EL (cell line): ENCODE measurements at regions not wholly inside any gene's neighbourhood (a gene's known extent, or its start where the extent isn't known, plus 50 kb on each side); places are given as distances from the start of the nearest gene placed in this dataset.

Experiments
- DNase-seq: peaks from one replicate; pipeline ENCODE4 v3.0.0-alpha.2; 2016

- DNase-seq = no peak
Measured at GRCh38 chr5:158644301-158644700, 455.4 kb downstream of the EBF1 start.

DNA sequence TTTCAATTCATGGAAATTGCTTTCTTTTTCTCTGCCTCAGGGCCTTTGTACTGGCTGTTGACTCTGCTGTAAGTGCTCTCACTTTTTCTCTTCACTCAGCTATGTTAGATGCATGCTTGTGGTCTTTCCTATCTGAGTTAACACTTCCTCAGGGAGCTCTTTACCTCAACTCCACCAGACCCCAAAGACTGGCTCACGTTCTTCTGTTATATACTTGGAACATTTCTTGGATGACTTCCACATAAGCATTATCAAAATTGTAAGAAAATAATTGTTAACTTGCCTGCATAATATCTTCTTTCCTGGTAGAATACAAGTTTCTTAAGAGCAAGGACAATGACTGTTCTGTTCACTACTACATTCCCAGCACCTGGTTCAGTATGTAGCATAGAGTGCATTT, 455.9 kb downstream of the EBF1 start:
- DNase-seq = no peak

DNA sequence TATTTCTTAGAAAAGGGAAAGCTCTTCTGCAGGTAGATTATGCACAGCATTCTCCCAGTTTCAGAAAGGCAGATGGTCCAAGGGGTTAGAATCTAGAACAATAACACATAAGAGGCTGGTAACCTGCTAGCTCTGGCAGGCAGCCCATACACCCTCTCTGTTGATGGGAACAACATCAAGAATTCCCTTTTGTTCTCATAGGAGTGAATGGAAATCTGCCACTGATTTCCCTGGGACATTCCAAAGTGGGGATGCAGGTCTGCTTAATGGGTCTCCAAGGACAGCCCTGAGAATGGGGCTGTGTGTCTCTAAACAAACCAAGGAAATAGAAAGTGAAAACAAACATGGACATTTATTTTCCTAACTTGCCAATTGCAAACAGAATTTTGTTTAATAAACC, 456.8 kb downstream of the EBF1 start:
- DNase-seq = no peak

- DNase-seq = peak; percentile 5
Measured at GRCh38 chr5:158641016-158641415, 458.7 kb downstream of the EBF1 start.

- DNase-seq = peak; percentile 81
Measured at GRCh38 chr5:158640593-158640980, 459.1 kb downstream of the EBF1 start.

DNA sequence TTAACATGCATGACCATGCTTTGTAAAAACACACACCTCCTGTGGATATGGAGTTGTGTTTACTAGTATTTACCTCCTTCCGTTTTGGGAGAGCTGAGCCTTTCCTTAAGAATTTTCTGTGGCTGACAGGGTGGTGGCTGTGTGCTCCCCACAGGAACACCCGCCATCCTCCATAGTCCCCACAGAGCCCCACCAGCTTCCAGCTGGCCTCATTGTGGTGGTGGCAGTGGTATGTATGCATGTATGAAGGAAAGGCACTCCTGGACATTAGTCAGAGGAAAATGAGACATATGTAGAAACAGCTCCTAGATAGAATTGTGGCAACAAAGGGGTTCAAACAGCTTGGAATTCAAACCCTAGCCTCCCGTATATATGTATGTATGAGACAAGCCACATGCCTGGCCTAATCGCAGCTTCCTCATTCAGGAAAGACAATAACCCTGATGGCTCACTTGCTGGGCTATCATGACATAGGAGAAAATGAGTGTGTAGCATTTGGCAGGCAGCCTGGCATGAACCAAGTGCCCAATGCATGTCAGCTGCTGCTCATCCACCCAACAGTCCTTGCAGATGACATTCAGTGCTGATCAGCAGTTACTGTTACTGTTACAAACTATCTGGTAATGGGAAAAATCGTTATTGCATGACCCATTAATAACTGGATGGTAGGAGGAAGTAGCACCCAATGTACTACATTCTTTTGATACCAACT, 459.7 kb downstream of the EBF1 start:
- peak; percentile 58 for DNase-seq

GRCh38 chr5:158638396-158638795, 461.3 kb downstream of the EBF1 start:
- no peak for DNase-seq

DNA sequence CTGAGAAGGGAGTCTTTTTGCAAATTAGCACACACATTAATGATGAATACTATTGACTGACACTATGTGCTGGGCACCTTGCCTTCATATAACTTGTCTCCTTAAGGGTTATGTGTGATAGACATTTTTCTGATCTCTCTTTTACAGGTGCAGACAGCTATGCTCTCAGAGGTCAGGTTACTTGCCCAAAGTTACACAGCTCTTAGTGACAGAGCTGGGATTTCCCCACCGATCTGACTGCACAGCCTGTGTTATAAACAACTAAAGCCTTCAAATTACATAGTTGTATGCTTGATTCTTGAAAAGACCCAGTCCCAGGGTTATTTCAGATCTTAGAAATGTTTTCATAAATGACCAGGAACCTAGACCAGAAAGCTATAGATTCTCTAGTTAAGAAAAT, 462.7 kb downstream of the EBF1 start:
- DNase-seq = no peak

- no peak for DNase-seq
Measured at GRCh38 chr5:158635565-158635964, 464.2 kb downstream of the EBF1 start.

- peak; percentile 66 for DNase-seq
Measured at GRCh38 chr5:158634714-158635113, 465.0 kb downstream of the EBF1 start.

DNA sequence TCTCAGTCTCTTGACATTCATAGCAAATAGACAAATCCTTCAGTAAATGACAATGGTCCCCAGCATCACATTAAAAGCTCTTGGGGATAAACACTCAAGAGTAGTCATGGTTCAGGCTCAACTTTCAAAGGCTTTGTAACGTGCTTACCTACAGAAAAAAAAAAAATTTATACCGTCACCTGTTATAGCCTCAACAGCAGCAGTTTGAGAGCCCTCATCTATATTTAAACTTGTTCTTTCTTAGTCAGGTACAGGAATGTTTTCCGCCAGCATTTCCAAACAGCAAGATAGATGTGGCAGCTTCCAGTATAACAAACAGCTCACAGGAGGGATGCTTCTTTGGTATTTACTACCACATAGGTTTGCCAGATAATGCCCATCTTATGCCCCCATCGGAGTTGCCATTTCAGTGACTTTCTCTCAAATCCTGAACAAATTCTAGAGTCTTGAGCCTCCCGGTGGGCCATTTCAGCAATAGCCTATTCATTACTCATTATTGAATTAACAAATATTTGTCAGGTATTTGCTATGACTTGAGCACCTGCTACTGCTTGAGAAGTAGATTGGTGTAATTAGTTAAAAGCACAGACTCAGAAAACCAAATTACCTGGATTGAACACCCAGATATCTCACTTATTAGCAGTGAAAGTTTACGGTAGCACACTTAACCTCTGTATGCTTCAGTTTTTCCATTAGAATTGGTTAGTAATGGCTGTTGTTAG, 470.0 kb downstream of the EBF1 start:
- no peak for DNase-seq

DNA sequence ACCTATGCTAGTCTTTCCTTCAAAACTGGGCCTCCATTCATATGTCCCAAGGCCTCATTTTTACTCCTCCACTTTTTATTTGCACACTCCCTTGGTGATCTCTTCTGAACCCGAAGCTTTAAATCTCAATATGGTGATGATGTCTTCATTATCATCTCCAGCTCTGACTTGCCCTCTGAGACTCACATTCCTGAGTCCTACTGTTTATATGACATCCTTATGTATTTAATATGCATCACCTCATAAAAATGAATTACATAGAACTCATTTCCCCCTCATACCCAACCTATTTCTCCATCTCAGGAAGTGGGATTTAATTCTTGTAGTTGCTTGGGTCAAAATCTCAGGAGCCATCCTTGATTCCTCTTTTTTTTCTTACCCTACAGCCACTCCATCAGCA, 473.0 kb downstream of the EBF1 start:
- peak; percentile 27 for DNase-seq

GRCh38 chr5:158623971-158624370, 475.7 kb downstream of the EBF1 start:
- DNase-seq = no peak

DNA sequence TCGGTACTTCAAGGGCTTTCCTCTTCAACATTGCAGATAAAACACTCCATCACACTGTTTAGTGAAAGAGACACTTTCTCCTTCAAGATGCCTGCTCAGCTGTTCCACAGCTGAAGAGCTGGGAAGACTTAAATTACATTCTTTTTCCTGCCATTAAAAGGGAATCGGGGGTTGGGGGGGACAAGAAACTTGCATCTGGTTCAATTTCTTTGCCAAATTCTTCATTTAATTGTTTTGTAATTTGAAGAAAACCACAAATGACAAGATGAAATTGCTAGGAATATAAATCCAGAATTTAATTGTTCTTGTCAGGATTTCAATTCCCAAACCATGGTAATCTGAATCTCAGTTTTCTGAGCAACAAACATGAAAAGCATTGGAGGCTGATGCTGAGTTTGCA, 478.3 kb downstream of the EBF1 start:
- no peak for DNase-seq

DNA sequence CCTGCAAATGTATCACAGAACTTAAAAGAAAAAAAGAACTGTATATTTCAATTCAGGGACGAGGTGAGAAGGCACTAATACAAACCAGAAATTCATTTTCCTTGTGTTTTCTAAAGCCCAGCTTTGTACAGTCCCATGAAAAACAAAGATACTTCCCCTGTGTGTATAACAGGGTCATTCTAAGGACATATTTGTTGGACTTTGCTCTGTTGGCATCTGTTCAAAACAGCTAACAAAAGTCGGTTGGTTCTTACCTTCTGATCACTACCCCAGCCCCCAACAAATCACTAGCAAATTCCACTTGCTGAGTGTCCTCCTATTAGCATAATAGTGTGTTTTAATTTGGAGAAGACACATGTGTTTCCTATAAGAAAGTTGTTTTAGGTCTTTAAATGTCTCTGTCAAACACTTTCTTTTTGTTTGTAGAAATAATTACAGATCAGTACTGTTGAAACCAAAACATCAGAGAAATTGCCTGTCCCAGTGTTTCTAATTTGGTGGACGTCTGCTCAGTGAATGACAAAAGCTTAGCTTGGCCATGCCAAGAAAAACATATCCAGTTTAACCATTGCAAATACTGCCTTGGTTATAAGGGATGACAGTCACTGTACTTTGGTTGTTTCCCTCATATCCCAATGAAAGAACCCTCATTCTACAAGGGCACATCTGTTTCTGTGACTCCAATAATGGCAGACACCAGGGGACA, 480.5 kb downstream of the EBF1 start:
- DNase-seq = no peak

- no peak for DNase-seq
Measured at GRCh38 chr5:158618256-158618655, 481.5 kb downstream of the EBF1 start.

DNA sequence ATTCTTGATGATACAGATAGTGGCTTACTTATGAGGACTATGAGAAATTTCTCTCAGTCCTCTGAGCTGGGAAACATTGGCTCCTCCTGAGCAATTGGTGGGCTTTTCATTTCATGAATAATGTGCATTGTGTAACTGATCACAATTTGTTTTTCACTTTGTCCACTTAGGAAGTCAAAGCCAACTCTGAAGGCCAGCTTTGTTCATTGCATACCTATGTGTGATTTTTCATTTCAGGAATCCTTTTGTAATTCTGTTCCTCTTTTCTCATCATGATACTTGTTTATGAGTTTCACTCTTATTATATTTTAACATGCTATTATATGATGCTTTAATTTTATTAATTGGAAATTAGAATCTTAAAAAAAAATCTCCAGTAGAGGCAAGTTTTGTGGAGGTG, 483.0 kb downstream of the EBF1 start:
- no peak for DNase-seq

GRCh38 chr5:158614951-158615350, 484.8 kb downstream of the EBF1 start:
- no peak for DNase-seq

DNA sequence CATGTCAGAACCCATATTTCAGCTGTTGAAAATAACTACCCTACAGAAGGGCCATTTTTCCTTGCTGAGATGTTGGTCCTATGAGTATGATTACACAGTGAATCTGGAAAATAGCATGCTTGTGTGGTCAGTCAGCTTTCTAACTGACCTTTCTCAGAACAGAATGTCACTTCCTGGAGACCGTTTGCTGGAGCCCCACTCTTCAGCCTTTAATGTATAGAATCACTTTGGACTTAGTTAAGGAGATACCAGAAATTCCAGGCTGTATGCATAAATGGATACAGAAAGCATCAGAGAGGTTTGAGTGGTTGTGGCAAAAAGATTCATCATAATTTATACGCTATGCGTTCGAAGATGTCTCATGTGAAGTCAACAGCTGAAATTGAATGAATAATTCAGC, 488.1 kb downstream of the EBF1 start:
- DNase-seq = peak; percentile 49

DNA sequence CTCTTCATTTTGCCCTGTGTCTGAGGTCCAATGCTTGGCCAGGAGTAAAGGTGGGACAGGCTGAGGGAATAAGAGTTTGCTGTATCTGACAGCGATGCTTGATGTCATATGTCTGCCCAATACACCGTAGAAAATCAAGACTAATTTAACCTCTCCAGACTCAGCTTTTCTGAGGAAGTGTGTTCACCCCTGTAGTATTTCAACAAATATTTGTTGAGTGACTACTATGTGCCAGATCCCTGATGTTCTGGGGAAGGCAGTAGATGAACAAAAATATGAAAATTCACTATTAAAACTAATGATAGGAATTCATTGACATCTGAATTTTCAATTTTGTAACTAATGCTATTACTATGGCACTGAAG, 489.7 kb downstream of the EBF1 start:
- no peak for DNase-seq

- peak; percentile 74 for DNase-seq
Measured at GRCh38 chr5:158609333-158610050, 490.2 kb downstream of the EBF1 start.

GRCh38 chr5:158607088-158607487, 492.6 kb downstream of the EBF1 start:
- DNase-seq = no peak

GRCh38 chr5:158606233-158606632, 493.5 kb downstream of the EBF1 start:
- DNase-seq = peak; percentile 33

- DNase-seq = no peak
Measured at GRCh38 chr5:158602981-158603380, 496.7 kb downstream of the EBF1 start.
